Stomach (tissue), 8 donors: ENCODE measurements at regions not wholly inside any gene's neighbourhood (a gene's known extent, or its start where the extent isn't known, plus 50 kb on each side); places are given as distances from the start of the nearest gene placed in this dataset.
"Not testable (repeated sequence)": the region's sequence is repeated elsewhere in the genome, so short reads cannot be mapped to it uniquely, and the experiment has no call there.

Source experiments
- DNase-seq, 2 donors: peaks; one replicate each; pipeline versions ENCODE4 v3.0.0 to v3.0.0-alpha.2; 2013 to 2019
- H3K27ac ChIP-seq, 5 donors: fragments of 200-600 bp in 4 of 5; sonication (generic) in 4 of 5; one replicate each; pipeline ENCODE4 v1.5.1; 2013 to 2019; ENCODE audit warnings: mild to moderate bottlenecking in 1 of 5, moderate library complexity in 1 of 5
- H3K27me3 ChIP-seq, 3 donors: fragments of 200-600 bp; sonication (generic); one replicate each; pipeline ENCODE4 v1.5.1; 2017 to 2019; ENCODE audit warnings: mixed run types in 1 of 3
- H3K36me3 ChIP-seq, 4 donors: fragments of 200-600 bp; sonication (generic); 1 replicate in 3 of 4; 2 replicates in 1 of 4; pipeline ENCODE4 v1.5.1; 2016 to 2019
- H3K4me1 ChIP-seq, 4 donors: fragments of 200-600 bp; sonication (generic); one replicate each; pipeline ENCODE4 v1.5.1; 2016 to 2019
- H3K4me3 ChIP-seq, 4 donors: fragments of 200-600 bp; sonication (generic) in 3 of 4; one replicate each; pipeline ENCODE4 v1.5.1; 2016 to 2019; ENCODE audit warnings: mild to moderate bottlenecking in 1 of 4
- H3K9me3 ChIP-seq, 4 donors: fragments of 200-600 bp; sonication (generic); one replicate each; pipeline ENCODE4 v1.5.1; 2016 to 2019
- POLR2AphosphoS5 ChIP-seq, 3 donors: sonication (generic); formaldehyde crosslinking; IDR thresholded peaks; one replicate each; pipeline ENCODE4 v1.6.1; 2016; ENCODE audit warnings: antibody characterized with exemption in 3 of 3
- WGBS, 5 donors: extraction: QIAGEN DNeasy Blood & Tissue Kit in 3 of 5; methylation state at CpG; one replicate each; pipeline versions ENCODE4 v1.1.5 to v1.1.7; 2013 to 2018; 5-methylcytosine and 5-hydroxymethylcytosine counted together
- intact Hi-C: fragments of 100-400 bp; cut with DNase I; formaldehyde crosslinking; loops from one replicate; pipeline ENCODE4 v1.15.1; 2023; ENCODE audit warnings: low total_unique reads
- small RNA-seq, 4 donors: library from RNA; depleted of rRNA; stranded (forward); fragments of <200 nt; gene quantifications; one replicate each; pipeline ENCODE3, GENCODE V24; 2016
- TF ChIP-seq, protein P1 (sequence below), 7 experiments: fragments of 450-650 bp in 4 of 7; fragments of 200-600 bp in 3 of 7; sonication (generic) in 3 of 7; IDR thresholded peaks; one replicate each; pipeline ENCODE4 v1.5.1; 2016 to 2019; ENCODE audit warnings: antibody characterized with exemption in 7 of 7, control low read depth in 2 of 7, mild to moderate bottlenecking in 1 of 7
- donor health status: healthy with polysubstance abuse.
- donor health status: Bipolar disorder and iron deficiency.
- donor health status: healthy.

DNA sequence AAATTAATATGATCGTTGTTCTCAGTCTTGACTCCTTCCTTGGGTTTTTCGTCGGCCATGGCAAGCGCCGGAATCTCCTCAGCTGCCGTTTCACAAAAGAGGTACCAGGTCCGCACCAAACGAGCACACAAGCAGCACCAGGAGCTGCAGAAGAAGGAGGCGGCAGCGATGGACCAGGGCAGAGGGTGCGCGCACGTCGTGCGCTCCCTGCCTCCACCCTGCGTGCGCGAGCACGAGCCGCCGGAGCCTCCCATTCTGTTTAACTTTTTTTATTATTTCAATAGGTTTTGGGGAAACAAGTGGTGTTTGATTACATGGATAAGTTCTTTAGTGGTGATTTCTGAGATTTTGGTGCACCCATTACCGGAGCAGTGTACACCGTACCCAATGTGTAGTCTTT, 158.2 kb downstream of the PLS3 start:
- no peaks in the 10 kb centered on the region for H3K36me3 ChIP-seq
- TF ChIP-seq, protein P1, sequence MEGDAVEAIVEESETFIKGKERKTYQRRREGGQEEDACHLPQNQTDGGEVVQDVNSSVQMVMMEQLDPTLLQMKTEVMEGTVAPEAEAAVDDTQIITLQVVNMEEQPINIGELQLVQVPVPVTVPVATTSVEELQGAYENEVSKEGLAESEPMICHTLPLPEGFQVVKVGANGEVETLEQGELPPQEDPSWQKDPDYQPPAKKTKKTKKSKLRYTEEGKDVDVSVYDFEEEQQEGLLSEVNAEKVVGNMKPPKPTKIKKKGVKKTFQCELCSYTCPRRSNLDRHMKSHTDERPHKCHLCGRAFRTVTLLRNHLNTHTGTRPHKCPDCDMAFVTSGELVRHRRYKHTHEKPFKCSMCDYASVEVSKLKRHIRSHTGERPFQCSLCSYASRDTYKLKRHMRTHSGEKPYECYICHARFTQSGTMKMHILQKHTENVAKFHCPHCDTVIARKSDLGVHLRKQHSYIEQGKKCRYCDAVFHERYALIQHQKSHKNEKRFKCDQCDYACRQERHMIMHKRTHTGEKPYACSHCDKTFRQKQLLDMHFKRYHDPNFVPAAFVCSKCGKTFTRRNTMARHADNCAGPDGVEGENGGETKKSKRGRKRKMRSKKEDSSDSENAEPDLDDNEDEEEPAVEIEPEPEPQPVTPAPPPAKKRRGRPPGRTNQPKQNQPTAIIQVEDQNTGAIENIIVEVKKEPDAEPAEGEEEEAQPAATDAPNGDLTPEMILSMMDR (IDR thresholded peaks at IDR 0.05), result no peak
- no peak for TF ChIP-seq POLR2AphosphoS5 (IDR thresholded peaks at IDR 0.05)
- intact Hi-C loops, result no loop called here
- no peak overlapping the region for H3K4me3 ChIP-seq
- no peak for DNase-seq
- no peaks in the 10 kb centered on the region for H3K9me3 ChIP-seq
- H3K27ac ChIP-seq, result no peak overlapping the region
- no peaks in the 10 kb centered on the region for H3K4me1 ChIP-seq
- peaks cover 0 to 22% (median 4%) of the 10 kb centered on the region in 3 donors for H3K27me3 ChIP-seq
- WGBS, 5 donors, result 52 to 90% (median 79%) methylated on average over 23 of the region's 23 CpGs

DNA sequence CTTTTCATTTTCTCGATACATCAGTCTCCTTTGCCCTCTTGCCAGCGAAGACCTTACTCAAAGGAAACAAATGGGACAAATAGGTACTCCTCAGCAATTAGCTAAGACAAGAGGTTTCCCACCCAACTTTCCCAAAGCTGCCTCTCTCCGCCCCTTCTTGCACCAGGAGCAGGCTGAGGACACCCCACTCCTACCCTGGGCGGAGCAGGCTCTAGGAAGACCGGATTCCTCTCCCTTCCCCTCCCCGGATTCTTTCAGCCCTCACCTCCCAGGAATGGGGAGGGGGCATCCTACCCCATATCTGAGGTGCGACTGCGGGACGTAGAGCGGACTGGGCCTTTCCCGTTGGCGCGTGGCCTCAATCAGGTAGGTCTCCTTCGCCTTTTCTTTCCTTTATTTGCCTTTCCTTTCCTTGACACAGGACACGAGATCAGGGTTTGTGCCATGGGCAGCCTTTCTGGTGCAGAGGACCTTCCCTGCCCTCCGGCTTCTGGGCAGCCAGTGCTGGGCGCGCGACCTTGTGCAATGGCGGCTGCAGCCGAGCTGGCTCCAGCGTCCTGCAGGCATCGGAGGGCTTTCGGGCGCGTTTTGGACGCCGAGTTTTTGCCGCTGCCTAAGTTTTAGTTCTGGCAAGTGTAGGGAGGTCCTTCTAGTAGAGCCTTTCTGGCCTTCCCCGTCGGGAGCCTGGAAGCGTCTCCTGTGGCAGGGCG, 161.9 kb downstream of the PLS3 start:
- intact Hi-C loops, H3K9me3 ChIP-seq, H3K36me3 ChIP-seq, H3K27ac ChIP-seq, DNase-seq, H3K4me1 ChIP-seq, H3K4me3 ChIP-seq: not testable (repeated sequence)
- 9 to 16% methylated on average over 10 to 11 of the region's 33 CpGs; no CpG with 5 or more reads in 3 of the 5 donors for WGBS, 5 donors
- H3K27me3 ChIP-seq, result peaks cover 0 to 13% (median 4%) of the 10 kb centered on the region in 3 donors

DNA sequence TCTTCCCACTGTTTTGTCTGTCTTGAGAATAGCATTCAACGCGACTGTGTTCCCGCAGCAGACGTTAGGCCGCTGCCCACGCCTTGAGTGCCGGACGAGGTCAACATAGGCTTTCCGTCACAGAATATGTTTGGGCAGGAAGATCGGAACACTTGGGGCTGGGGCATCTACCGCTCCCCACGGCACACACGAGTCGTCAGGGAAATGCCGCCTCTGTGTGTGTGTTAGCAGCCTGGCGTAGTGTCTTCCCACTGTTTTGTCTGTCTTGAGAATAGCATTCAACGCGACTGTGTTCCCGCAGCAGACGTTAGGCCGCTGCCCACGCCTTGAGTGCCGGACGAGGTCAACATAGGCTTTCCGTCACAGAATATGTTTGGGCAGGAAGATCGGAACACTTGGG, 164.4 kb downstream of the PLS3 start:
- H3K4me3 ChIP-seq, DNase-seq, H3K4me1 ChIP-seq, H3K36me3 ChIP-seq, H3K27me3 ChIP-seq, H3K27ac ChIP-seq, H3K9me3 ChIP-seq, intact Hi-C loops: not testable (repeated sequence)
- WGBS, 5 donors, result no CpG with 5 or more reads among the region's 26 CpGs
- peak in 2 of 3 donors; percentile 51 to 55 for TF ChIP-seq POLR2AphosphoS5 (IDR thresholded peaks at IDR 0.05)

DNA sequence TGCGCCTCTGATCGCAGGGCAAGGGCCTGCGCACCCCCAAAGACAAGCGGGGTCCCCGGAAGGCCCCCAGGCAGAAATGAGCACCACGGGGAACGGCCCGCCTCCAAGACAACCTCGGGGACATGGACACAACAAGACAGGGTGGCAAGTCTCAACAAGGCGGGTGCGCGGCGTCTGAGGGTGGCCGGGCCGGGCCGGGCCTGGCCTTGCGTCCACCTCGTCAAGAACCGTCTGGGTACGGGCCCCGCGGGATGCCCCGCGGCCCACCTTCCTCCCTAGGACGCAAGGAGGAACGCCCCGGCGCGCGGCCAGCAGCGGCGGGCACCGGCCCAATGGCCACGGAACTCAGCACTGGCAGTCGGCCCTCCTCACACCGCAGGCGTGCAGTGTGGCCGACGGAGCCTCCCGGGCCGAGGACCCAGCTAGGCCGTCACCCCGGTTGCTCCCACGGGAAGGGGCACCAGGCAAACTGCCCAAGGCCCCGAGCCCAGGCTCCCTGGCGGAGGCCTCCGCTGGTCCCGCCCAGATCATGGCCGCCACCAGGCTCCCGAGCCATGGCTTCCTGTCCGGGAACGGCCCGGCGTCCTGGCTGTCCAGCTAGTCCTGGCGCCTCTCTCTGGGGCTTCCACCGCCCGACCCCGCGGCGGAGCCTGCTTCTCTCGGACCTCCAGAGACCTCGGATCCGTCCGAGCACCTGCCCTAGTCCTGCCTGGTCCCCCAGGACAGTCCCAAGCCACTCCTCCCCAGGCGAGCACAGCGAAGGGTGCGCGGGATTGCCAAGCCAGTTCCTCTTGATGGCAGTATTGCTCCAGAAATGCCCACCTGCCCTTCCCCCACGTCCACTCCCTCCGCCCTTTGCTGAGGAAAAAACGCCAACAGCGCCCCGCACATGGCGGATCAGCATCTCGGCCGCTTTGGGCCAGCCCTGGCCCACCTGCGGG, 167.1 kb downstream of the PLS3 start:
- WGBS, 5 donors, result 51 to 97% methylated on average over 12 to 13 of the region's 77 CpGs; no CpG with 5 or more reads in 3 of the 5 donors
- Histone ChIP-seq H3K4me3 (peak overlapping the region in 1 of 4 donors; percentile 48), H3K27ac (peak overlapping the region in 1 of 5 donors; percentile 57)
- H3K9me3 ChIP-seq, H3K27me3 ChIP-seq, H3K4me1 ChIP-seq, intact Hi-C loops, H3K36me3 ChIP-seq: not testable (repeated sequence)
- peak in 1 of 2 donors; percentile 69 for DNase-seq

DNA sequence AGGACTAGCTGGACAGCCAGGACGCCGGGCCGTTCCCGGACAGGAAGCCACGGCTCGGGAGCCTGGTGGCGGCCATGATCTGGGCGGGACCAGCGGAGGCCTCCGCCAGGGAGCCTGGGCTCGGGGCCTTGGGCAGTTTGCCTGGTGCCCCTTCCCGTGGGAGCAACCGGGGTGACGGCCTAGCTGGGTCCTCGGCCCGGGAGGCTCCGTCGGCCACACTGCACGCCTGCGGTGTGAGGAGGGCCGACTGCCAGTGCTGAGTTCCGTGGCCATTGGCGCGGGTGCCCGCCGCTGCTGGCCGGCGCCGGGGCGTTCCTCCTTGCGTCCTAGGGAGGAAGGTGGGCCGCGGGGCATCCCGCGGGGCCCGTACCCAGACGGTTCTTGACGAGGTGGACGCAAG, 171.6 kb downstream of the PLS3 start:
- intact Hi-C loops, H3K36me3 ChIP-seq, H3K4me1 ChIP-seq, DNase-seq, H3K4me3 ChIP-seq, H3K27ac ChIP-seq, H3K9me3 ChIP-seq, H3K27me3 ChIP-seq: not testable (repeated sequence)
- no CpG with 5 or more reads among the region's 39 CpGs for WGBS, 5 donors

DNA sequence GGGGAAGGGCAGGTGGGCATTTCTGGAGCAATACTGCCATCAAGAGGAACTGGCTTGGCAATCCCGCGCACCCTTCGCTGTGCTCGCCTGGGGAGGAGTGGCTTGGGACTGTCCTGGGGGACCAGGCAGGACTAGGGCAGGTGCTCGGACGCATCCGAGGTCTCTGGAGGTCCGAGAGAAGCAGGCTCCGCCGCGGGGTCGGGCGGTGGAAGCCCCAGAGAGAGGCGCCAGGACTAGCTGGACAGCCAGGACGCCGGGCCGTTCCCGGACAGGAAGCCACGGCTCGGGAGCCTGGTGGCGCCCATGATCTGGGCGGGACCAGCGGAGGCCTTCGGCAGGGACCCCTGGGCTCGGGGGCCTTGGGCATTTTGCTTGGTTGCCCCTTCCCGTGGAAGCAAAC, 174.3 kb downstream of the PLS3 start:
- H3K36me3 ChIP-seq, H3K9me3 ChIP-seq, H3K4me1 ChIP-seq, H3K27me3 ChIP-seq, intact Hi-C loops: not testable (repeated sequence)
- Histone ChIP-seq H3K4me3 (peak overlapping the region in 1 of 4 donors; percentile 45), H3K27ac (peak overlapping the region in 2 of 5 donors; percentile 77 to 84)
- peak in 1 of 2 donors; percentile 38 for DNase-seq
- 55 to 98% methylated on average over 10 to 12 of the region's 26 CpGs; no CpG with 5 or more reads in 3 of the 5 donors for WGBS, 5 donors

Small RNA genes in the stretch of these regions (small RNA-seq; reads per million reads assigned to genes)
- gene AC005000.1, result 0 reads per million in 4 donors
